Forelimb muscle (tissue), 1 donor: ENCODE measurements at regions not wholly inside any gene's neighbourhood (a gene's known extent, or its start where the extent isn't known, plus 50 kb on each side); places are given as distances from the start of the nearest gene placed in this dataset.
"Not testable (repeated sequence)": the region's sequence is repeated elsewhere in the genome, so short reads cannot be mapped to it uniquely, and the experiment has no call there.

ENCODE experiments used
- DNase-seq: peaks from one replicate; pipeline ENCODE4 v3.0.0-alpha.2; 2013; ENCODE audit warnings: low read depth

DNA sequence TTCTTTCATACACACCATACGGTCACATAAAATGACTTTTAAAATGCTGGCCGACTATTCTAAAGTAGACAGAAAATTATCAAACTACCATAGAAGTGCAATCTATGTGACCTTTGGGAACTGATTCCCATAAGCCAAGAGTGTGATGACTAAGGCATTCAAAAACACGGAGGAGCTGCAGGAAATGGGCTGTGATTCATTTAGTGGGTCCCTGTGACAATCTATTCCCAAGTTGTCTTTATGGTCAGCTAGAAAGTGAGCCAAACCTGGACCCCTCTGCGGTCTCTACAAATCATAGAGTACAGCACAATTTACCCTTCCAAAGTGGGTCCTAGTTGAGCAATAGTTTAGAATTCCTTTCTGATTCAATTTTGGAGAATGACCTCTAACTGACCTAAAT is 251.5 kb upstream of the CBLB start:
- no peak for DNase-seq

DNA sequence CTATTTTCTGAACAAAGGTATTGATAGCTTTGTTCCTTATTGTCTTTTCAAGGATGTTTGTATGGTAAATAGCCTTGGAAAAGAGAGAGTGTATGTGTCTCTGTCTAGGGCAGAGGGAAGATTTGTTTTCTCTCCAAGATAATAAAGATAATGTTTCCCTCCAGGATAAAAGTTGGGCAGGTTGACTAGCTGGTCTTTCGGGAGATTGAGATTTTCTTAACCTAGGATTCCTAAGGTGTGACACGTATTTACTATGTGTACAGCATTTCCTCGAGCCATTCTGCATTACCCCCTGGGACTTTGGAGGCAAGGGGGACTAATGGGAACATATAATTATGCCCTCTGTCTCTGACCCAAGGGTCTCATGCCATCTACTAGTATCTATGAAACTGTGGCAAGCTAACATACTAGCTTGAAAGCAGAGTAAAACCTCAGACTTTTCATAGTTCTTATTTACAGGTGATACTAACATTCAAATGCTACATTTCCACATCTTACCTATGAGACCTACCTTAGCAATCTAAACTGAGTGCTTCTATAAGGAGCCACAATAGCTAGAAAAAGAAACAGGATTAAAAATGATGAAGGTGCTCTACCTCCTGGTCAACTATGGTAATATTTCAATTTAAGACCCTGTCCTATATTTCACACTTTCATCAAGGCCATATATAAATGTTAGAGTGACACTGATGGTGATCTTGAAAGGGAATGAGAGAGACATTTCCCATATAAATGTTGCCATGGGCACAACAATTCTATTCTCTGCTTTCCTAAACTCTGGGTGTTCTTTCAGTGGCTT is 252.9 kb upstream of the CBLB start:
- no peak for DNase-seq

DNA sequence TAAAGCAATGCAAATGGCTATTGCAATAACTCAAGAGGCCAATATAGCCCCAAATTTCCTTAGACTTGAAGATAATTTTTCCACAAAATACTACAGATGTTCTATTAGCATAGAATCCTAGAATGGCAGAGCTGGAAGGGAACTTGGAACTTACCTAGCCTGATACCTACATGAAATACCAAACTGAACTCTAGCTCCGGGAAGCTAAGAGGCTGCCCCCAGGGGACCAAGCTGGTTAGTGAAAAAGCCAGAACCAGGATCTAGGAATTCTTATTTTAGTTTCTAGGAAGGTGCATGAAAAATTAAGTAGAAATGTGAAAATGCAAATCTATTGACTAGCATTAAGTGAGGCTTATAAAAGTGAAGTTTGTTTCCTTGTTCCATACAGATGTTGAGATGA is 256.0 kb upstream of the CBLB start:
- DNase-seq: no peak

DNA sequence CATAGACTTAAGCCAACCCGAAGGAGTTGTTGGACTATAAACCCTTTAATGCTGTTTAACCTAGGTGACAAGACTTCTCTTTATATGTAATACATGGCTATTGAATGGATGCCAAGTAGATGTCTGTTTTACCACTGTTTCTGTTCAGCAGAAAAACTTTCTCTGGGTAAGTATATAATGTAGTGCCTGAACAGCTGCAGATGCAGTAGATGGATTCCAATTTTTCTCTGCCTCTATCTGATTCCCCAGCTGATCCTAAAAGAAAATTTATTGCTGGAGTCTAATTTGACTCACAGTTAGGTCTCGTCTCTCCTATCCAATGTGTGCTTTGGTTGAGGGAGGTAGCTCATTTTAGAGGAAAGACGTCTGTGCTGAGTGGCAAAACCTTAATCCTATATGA is 256.5 kb upstream of the CBLB start:
- DNase-seq: peak; percentile 45

DNA sequence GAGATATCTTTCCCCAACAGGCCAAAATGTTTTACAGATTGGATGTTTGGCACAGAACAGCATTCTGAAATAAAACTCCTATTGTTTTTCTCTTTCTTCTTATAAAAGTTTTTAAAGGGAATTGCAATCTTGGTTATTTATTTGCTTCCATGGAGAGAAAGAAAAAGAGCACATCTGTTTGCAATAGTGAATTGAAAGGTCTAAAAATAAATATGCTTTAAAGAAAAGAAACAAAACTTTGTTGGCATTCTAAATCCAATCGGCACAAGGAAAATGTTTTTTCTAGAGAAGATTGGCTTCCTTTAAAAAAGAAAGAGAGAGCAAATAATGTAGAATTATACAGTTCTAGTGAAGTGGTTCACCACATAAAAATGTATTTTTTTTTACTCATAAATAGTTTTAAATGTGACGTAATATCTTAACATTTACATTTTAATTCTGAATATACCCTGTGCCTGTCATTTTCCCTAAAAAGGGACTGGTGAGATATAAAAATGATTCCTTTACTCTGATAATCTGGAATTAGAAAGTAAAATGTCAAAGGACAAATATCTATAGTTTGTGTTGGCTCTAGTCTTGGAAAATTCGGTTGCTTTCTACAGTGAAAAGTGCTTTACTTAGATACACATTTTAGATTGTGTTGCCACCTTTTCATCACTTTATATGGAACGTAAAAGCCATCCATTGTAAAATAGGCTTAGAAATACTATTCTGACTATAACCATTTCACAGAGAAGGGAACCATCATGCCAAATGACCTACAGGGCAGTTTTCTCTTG is 257.4 kb upstream of the CBLB start:
- peak; percentile 51 for DNase-seq

DNA sequence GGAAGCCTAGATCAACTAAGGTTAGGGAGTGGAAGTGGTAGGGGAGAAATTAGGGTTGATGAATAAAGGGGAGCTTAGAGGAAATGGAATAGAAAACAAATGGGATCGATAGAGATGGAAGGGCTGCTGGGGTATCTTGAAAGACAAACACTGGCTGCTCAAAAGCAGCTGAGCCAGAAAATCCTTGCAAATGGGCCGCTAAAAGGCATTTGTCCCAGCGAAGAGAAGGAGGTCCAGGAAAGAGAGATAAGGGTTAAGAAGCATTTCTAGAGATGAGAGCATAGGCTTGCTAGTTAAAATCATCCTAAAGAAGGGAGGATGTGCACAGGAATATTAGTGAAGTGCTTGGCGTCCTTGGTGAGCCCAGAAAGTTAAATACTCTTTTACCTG is 258.0 kb upstream of the CBLB start:
- DNase-seq: no peak

DNA sequence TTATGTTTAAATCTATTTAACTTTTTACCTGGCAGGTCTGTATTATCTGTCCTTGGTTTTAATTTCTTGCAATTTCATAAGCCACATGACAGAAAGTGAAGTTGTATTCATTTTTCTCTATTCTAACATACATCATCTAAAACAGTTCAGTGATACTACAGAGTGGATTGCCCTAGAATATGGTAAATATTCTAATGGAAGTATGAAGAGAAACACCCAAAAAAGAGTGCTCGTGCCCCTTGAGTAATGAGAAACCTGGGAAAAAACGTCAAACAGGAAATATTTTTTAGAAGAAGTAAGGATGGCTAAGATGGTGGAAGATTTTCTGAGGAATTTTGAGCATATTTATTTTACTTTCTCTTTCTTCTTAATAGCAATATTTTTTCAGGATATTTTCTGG is 261.1 kb upstream of the CBLB start:
- no peak for DNase-seq

DNA sequence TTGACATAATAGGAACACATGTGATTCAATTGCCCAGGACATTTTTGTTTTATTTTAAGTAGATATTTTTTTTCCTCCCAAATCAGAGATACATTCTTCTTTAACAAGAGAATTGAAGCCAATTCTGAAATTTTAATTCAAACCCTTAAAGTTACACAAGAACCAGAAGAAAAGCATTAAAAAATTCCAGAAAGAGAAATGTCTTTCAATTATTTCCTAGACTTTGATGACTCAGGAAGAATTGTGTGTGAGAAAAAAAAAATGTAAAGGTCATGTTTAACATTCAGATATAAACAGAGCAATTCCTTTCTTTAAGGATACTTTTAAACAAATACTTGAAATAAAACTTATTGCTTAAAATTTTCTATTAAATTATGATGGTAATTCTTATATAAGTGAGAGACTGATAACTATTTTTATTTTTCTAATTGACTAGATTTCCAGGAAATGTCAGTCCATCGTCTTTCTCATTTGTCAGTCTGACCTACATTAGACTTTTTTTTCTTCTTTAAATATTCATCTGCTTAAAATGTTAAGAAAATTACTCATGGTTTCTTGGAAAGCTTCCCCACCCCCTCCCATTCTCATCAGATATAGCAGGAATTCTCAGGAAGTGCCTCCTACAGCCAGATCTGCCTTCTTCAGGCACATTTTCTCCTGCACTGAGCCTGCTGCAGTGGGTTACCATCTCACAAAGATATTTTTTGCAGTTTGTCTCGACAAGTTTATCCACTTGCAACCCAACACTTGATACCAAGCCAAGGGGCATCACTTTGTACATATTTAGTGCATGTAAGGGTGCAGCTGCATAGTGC is 261.8 kb upstream of the CBLB start:
- DNase-seq: peak; percentile 32

DNA sequence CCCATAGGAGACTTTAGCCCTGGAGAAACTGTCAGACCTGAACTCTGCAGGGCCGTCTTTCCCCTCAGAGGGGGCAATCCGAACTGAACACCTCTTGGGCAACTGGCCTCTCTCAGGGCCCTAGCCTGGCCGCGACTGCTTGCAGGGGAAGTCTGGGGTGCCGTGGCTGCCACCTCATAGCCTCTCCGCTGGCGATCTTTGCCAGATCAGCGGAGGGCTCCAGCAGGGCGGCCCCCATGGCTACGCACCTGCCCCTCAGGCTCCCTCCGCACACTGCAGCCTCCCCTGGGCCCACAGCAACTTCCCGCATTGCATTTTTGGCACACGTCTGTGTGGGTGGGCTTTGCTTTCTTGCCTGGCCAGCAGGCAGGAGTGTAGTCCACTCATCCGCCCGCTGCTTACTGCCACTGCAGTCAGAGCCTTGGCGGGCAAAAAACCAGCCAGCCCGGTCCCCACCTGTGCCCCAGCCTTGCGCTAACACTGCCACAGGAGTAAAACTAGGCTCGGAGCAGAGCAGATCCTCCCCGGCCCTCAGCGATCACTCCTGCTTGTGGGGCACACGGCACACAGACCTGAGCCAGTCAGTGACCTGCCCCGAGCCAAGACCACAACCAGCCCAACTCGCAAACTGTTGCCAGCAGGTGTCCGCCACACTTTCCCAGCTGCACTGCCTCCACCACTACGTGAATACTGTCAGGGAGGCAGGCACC is 266.8 kb upstream of the CBLB start:
- DNase-seq: no peak

DNA sequence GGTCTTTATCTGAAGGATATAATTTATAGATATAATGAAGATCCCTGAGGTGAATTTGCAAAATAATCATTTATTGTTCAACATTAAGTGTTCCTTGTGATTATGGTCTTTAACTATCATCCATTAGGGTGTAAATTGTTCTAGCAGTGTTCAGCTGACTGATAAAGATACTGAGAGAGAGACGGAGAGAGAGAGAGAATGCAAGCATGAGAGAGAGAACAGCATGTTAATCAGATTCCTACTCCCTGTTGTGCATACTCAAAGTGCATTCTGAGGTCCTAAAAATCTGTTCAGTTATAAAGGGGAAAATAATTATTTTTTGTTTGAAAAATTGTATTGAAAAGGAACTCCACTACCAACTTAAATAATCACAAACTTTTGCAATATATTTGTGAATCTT is 271.0 kb upstream of the CBLB start:
- DNase-seq: no peak

DNA sequence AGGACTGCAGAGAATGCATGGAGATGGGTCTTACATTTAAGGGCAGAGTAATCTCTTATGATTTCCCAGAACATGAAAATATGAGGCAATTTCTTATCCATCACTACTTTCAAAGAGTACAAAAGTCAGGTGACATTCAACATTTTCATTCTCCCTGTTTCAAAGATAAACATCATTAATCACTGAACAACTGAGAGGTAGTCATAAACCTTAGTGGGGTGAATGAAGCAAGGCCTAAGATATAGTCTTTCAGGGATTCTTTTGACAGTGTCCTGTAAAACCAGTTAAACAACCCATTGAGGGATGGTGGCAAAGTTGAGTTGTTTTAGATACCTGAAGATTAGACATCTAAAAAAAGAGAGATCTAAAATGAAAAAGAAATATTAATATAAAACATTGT is 271.6 kb upstream of the CBLB start:
- DNase-seq: no peak

DNA sequence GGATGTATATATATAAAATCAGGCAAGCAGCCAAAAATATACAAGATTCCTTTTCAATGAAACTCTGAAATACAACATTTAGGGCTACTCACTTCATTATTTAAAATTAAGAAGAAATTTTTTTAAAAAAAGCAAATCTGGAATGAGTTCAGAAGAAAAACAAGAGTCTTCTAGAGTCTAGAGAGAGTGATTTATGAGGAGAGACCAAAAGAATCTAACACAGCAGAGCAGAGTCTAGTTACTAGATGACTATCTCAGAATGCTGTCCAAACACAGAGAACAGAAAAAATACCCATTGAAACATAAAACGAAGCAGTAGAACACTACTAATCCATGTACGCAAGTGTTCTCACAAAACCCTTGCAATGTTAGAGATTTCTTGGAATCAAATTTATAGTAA is 275.2 kb upstream of the CBLB start:
- no peak for DNase-seq

DNA sequence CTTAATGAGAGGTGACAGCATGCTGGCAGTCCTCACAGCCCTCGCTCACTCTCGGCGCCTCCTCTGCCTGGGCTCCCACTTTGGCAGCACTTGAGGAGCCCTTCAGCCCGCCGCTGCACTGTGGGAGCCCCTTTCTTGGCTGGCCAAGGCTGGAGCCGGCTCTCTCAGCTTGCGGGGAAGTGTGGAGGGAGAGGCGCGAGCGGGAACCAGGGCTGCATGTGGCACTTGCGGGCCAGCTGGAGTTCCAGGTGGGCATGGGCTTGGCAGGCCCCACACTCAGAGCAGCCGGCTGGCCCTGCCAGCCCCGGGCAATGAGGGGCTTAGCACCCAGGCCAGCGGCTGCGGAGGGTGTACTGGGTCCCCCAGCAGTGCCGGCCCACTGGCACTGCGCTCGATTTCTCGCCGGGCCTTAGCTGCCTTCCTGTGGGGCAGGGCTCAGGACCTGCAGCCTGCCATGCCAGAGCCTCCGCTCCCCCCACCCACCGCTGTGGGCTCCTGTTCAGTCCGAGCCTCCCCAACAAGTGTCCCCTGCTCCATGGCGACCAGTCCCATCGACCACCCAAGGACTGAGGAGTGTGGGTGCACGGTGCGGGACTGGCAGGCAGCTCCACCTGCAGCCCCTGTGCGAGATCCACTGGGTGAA is 279.7 kb upstream of the CBLB start:
- DNase-seq: not testable (repeated sequence)

DNA sequence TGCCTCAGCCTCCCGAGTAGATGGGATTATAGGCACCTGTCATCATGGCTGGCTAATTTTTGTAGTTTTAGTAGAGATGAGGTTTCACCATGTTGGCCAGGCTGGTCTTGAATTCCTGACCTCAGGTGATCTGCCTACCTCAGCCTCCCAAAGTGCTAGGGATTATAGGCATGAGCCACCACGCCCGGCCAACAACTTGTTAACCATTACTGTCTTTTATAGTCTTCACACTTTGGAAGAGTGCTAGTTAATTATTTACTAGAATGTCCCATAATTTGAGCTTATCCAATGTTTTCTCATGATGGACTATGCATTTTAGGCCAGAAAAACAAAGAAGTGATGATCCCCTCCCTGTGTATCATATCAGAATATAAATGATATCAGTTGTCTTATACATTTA is 288.6 kb upstream of the CBLB start:
- no peak for DNase-seq

DNA sequence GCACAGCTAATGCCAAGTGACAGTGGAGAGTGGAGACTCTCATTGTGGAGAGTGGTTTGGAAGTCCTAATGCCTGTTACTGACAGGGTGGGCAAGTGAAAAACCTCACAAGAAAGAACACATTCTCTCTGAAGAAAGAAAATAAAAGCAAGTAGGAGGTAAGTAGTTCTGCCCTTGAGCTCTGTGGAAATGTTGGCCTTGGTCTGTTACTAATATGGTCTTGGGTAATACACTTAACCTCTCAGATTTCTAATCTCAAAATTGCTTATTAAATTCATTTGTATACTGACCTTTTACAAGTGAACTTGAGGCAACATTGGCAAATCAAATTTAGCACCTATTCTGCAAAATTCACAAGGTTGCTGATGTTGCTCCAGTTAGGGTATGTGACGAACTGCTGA is 291.6 kb upstream of the CBLB start:
- DNase-seq: no peak

DNA sequence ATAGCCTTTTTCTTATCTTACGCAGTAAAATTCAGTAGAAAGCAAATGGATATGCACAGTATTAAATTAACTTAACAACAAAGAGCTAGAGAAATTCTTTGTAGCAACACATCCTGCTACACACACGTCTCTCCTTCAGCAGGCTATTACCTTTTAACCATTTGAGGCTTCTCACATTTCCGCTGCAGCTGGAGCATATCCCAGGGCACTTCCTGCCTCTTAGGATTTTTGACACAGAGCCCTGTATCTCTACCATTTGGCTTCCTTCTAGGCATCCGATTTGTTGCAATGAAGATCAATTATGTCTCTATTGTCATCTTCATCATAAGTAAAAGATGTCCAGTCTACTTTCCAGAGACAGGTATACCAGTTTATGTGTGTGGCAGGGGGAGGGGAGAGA is 292.4 kb upstream of the CBLB start:
- no peak for DNase-seq

DNA sequence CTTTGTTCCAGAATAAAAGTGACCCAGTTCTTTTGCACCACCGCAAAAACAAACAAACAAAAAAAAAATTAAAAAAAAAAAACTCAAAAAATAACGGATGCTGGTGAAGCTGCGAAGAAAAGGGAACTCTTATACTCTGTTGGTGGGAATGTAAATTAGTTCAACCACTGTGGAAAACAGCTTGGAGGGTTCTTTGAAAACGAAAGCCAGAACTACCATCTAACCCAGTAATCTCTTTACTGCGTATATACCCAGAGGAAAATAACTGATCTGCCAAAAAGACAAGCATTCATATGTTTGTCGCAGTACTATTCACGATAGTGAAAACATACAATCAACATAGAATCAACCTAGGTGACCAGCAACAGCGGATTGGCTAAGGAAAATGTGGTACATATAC is 298.9 kb upstream of the CBLB start:
- DNase-seq: no peak

DNA sequence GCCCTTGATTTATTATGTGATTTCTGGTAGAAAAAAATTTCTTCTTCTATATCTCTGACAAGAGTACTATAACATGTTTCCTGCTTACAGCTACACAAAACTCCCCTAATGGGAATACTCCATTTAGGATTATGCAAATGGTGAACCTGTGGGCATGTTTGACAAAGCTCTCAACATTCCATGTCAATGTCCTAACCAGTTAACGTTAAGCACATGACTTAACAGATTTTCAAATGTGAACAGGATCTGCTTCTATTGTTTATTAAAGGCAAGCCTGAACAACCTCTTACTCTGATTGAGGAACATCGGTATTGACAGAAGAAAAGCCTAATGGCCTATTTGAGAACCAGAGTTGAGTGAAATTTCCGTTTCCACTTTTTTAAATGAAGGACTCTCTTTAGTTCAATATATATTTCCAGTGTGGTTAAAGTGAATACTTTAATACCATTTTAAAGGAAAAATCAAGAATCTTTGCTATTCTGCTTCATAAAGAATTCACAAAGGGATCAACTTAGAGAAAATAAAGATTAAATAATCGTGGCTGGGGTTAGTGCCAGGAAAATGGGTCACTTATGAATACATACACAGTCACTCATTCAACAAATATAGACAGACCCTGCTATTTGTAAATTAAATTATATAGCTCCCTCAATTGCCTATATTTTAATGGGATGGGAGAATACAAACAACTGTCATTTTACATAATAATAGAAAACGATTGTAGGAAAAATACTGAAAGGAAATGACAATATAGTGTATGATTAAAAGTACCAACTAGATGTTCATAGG is 300.3 kb upstream of the CBLB start:
- DNase-seq: no peak

DNA sequence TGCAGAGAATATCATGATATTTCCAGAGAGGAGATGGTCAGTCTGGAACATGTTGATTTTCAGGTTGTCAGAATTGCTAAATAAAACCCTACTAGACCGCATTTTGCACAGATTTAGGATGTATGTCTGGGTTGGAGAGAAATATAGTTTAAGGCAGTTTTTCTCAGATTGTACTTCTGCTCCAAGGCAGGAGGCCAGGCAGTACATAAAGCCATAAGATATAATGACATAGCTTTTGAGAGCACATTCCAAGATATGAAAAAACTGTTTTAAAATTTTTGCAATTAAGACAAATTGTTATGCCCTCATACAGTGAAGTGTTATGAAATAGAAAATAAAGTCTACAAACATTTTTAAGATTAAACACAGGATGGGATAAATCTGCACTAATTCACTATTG is 301.8 kb upstream of the CBLB start:
- no peak for DNase-seq

DNA sequence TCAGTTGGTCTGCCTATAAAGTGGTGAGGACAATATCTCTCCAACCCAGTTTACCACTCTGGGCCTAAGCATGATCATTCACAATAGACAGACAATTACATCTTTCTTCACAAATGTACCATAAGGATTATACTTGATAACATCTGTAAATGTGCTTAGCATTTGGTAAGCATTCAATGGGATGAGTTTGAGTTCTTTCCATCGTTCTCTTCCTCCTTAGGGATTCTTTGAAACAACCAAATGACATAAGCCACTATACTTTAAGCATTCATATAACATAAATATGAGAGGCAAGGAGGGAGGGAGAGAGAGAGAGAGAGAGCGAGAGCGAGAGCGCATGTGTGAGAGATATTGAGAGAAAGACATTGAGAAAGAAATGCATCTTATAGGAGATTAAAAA is 303.3 kb upstream of the CBLB start:
- DNase-seq: peak; percentile 32

DNA sequence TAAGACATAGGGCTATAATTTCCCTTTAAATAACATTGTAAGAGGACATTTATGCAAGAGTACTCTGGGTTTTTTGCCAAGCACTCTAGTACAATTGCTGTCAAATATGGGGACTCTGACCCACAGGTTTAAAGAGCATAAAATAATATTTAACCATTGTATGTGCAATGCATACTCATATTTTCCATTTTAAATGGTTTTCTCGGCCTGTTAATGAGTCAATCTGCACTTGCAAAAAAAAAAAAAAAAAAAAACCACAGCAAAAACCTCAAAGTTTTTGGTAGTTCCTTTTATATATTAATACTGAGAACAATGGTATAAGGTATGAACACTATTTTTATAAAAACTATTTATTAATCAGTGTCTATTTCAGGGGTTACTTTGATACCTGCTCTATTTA is 304.0 kb upstream of the CBLB start:
- no peak for DNase-seq
